MM.1S (cell line): ENCODE measurements at regions not wholly inside any gene's neighbourhood (a gene's known extent, or its start where the extent isn't known, plus 50 kb on each side); places are given as distances from the start of the nearest gene placed in this dataset.

Experiments
- DNase-seq: peaks from one replicate; pipeline ENCODE4 v3.0.0-alpha.2; 2015
- H2AFZ ChIP-seq: fragments of 300-600 bp; sonication (generic); 2 replicates; pipeline ENCODE4 v1.6.0; 2016; ENCODE audit warnings: antibody characterized with exemption, low read length
- H3F3A ChIP-seq: fragments of 300-600 bp; sonication (generic); 2 replicates; pipeline ENCODE4 v1.6.1; 2016; ENCODE audit warnings: mild to moderate bottlenecking, antibody characterized with exemption, low read length, moderate library complexity, mixed read lengths; ENCODE audit not compliant: insufficient read depth
- H3K27ac ChIP-seq: fragments of 300-600 bp; sonication (generic); 2 replicates; pipeline ENCODE4 v1.5.1; 2016; ENCODE audit warnings: mild to moderate bottlenecking, low read length
- H3K27me3 ChIP-seq: fragments of 300-600 bp; sonication (generic); replicated peaks from 2 replicates; pipeline ENCODE4 v1.6.0; 2016; ENCODE audit warnings: low read length; ENCODE audit not compliant: insufficient read depth
- H3K36me3 ChIP-seq: fragments of 300-600 bp; sonication (generic); replicated peaks from 2 replicates; pipeline ENCODE4 v1.6.1; 2016; ENCODE audit warnings: mild to moderate bottlenecking, low read length, mixed read lengths; ENCODE audit not compliant: insufficient read depth
- H3K4me1 ChIP-seq: fragments of 300-600 bp; sonication (generic); 2 replicates; pipeline ENCODE4 v1.6.1; 2016; ENCODE audit warnings: low read length, mixed read lengths
- H3K4me2 ChIP-seq: fragments of 300-600 bp; sonication (generic); 2 replicates; pipeline ENCODE4 v1.6.0; 2016; ENCODE audit warnings: low read depth, low read length
- H3K4me3 ChIP-seq: fragments of 300-600 bp; sonication (generic); 2 replicates; pipeline ENCODE4 v1.5.1; 2016; ENCODE audit warnings: low read length, mixed read lengths
- H3K79me2 ChIP-seq: fragments of 300-600 bp; sonication (generic); 2 replicates; pipeline ENCODE4 v1.6.1; 2016; ENCODE audit warnings: mixed run types, low read length, mixed read lengths
- H3K9ac ChIP-seq: fragments of 300-600 bp; sonication (generic); 2 replicates; pipeline ENCODE4 v1.6.1; 2016; ENCODE audit warnings: low read length, mixed read lengths
- H3K9me2 ChIP-seq: fragments of 300-600 bp; sonication (generic); replicated peaks from 2 replicates; pipeline ENCODE4 v1.6.1; 2016; ENCODE audit warnings: mild to moderate bottlenecking, low read length, mixed read lengths; ENCODE audit not compliant: insufficient read depth
- H3K9me3 ChIP-seq: fragments of 300-600 bp; sonication (generic); replicated peaks from 2 replicates; pipeline ENCODE4 v1.6.1; 2016; ENCODE audit warnings: mild to moderate bottlenecking, low read length, mixed read lengths; ENCODE audit not compliant: insufficient read depth
- H4K20me1 ChIP-seq: fragments of 300-600 bp; sonication (generic); 2 replicates; pipeline ENCODE4 v1.6.1; 2016; ENCODE audit warnings: mild to moderate bottlenecking, low read length, moderate library complexity, mixed read lengths; ENCODE audit not compliant: insufficient read depth
- EZH2 ChIP-seq: fragments of 300-600 bp; sonication (generic); optimal IDR thresholded peaks from 2 replicates; pipeline ENCODE3; 2017; ENCODE audit warnings: low read depth, mild to moderate bottlenecking, antibody characterized with exemption, low read length, mixed read lengths
- EZH2phosphoT487 ChIP-seq: fragments of 300-600 bp; sonication (generic); IDR thresholded peaks from 2 replicates; pipeline ENCODE4 v1.6.1; 2018; ENCODE audit warnings: antibody characterized with exemption, low read length
- TF ChIP-seq, protein P1 (sequence below): fragments of 300-600 bp; sonication (generic); IDR thresholded peaks from 2 replicates; pipeline ENCODE4 v1.5.1; 2016; ENCODE audit warnings: antibody characterized with exemption, low read length, mixed read lengths

DNA sequence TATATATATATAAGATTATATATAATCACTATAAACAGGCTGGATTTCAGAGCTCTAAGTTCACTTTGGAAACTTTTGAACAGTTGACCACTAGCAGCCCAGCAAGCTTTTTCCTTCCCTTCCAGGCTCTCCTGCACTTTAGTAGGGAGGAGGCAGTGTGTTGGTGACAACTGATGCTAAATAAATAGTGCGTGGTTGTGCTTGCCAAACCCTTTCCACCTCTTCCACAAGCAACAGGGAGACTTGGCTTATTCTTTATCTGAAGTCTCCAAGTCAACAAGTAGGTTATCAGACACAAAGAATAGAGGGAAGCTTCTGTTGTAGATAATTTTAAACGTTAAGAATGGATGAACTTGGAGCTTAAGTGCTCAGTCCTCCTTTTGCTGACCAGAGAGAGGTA, 408.2 kb upstream of the HNRNPA3 start:
- Histone ChIP-seq H3F3A (no peaks in the 10 kb centered on the region), H2AFZ (no peak overlapping the region), H3K4me3 (no peak overlapping the region), H3K9me2 (no peaks in the 10 kb centered on the region), H3K27ac (no peak overlapping the region), H4K20me1 (no peaks in the 10 kb centered on the region), H3K4me2 (no peak overlapping the region), H3K9ac (no peak overlapping the region), H3K4me1 (no peaks in the 10 kb centered on the region), H3K9me3 (no peaks in the 10 kb centered on the region), H3K79me2 (no peaks in the 10 kb centered on the region), H3K36me3 (no peaks in the 10 kb centered on the region), H3K27me3 (no peaks in the 10 kb centered on the region)
- no peak for TF ChIP-seq EZH2
- no peak for TF ChIP-seq EZH2phosphoT487
- no peak for DNase-seq

DNA sequence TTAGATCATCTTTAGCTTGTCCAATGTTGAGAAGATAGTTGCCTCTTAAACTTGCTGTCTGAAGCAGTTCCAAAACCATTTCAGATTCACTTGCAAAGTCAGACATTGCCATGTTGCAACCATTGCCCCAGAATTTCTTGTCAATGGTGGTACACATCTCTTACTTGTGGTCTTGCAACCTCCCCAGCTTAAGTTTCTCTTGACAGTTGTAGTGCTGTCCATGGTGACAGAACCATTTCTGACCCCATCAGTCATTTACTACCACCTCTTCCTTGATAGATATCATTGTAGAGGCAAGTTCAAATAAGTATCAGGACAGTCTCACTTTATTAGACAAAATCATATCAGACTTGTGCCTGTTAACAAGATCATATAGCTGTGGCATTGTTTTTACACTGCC, 407.2 kb upstream of the HNRNPA3 start:
- no peaks in the 10 kb centered on the region for H4K20me1 ChIP-seq
- H3K79me2 ChIP-seq: no peaks in the 10 kb centered on the region
- TF ChIP-seq EZH2phosphoT487: no peak
- TF ChIP-seq, protein P1, sequence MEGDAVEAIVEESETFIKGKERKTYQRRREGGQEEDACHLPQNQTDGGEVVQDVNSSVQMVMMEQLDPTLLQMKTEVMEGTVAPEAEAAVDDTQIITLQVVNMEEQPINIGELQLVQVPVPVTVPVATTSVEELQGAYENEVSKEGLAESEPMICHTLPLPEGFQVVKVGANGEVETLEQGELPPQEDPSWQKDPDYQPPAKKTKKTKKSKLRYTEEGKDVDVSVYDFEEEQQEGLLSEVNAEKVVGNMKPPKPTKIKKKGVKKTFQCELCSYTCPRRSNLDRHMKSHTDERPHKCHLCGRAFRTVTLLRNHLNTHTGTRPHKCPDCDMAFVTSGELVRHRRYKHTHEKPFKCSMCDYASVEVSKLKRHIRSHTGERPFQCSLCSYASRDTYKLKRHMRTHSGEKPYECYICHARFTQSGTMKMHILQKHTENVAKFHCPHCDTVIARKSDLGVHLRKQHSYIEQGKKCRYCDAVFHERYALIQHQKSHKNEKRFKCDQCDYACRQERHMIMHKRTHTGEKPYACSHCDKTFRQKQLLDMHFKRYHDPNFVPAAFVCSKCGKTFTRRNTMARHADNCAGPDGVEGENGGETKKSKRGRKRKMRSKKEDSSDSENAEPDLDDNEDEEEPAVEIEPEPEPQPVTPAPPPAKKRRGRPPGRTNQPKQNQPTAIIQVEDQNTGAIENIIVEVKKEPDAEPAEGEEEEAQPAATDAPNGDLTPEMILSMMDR: no peak
- TF ChIP-seq EZH2: no peak
- no peak overlapping the region for H3K4me2 ChIP-seq
- H2AFZ ChIP-seq: no peak overlapping the region
- no peaks in the 10 kb centered on the region for H3K4me1 ChIP-seq
- H3K27ac ChIP-seq: no peak overlapping the region
- H3K9ac ChIP-seq: no peak overlapping the region
- no peaks in the 10 kb centered on the region for H3K9me2 ChIP-seq
- no peaks in the 10 kb centered on the region for H3K36me3 ChIP-seq
- no peak for DNase-seq
- H3F3A ChIP-seq: no peaks in the 10 kb centered on the region
- H3K4me3 ChIP-seq: no peak overlapping the region
- no peaks in the 10 kb centered on the region for H3K9me3 ChIP-seq
- no peaks in the 10 kb centered on the region for H3K27me3 ChIP-seq

DNA sequence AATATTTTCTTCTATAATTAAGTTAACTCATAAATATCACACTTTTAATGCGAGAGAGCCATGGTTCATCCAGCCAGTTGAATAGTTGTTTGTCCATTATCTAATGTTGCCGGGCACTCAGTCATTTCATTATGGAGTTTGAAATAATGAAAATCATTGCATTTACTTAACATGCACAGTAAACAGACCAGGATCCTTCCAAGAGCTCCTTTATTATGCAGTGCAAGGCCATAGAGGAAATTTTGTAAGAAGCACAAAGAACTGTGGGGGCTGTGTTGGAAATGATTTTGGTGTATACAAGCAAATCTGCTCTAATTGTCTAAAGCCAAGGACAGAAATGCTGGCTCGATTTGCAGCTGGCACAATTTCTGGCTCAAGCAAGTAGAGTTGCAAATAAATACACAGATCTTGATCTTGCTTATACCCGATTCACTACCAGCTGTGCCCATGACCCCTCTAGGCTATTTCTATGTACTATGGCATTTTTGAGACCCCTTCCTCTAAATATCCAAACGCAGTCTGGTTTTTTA, 400.3 kb upstream of the HNRNPA3 start:
- H3K79me2 ChIP-seq: no peaks in the 10 kb centered on the region
- no peaks in the 10 kb centered on the region for H4K20me1 ChIP-seq
- H3K9me2 ChIP-seq: no peaks in the 10 kb centered on the region
- no peak overlapping the region for H3K9ac ChIP-seq
- H3K27me3 ChIP-seq: no peaks in the 10 kb centered on the region
- no peaks in the 10 kb centered on the region for H3F3A ChIP-seq
- H3K4me3 ChIP-seq: no peak overlapping the region
- H3K27ac ChIP-seq: no peak overlapping the region
- no peaks in the 10 kb centered on the region for H3K4me1 ChIP-seq
- H2AFZ ChIP-seq: no peak overlapping the region
- H3K36me3 ChIP-seq: no peaks in the 10 kb centered on the region
- H3K4me2 ChIP-seq: no peak overlapping the region
- TF ChIP-seq, protein P1: no peak
- TF ChIP-seq EZH2 (no peak), EZH2phosphoT487 (no peak)
- DNase-seq: no peak
- no peaks in the 10 kb centered on the region for H3K9me3 ChIP-seq

DNA sequence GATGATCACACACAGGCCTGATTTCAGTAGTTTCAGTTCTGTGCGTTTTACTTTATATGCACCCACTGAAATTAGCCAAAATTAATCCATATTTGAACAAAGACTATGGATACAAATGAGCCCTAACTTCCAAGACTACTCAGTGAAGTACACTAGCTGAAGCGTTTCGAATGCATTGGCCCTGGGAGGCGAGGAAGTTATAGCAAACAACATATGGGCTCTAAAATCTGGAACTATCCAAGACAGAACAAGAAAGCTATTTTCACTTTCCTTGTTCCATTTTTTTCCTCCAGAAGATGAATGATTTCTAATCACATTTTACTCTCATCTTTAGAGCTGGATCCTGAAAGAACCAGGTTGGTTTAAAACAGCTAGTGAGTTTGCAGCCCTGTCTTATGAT, 399.4 kb upstream of the HNRNPA3 start:
- Histone ChIP-seq H3K9me2 (no peaks in the 10 kb centered on the region), H3K27ac (no peak overlapping the region)
- TF ChIP-seq EZH2 (no peak), EZH2phosphoT487 (no peak)
- TF ChIP-seq, protein P1: no peak

More for the DNA sequence above, 399.4 kb upstream of the HNRNPA3 start:
- Histone ChIP-seq H3K4me1 (no peaks in the 10 kb centered on the region), H4K20me1 (no peaks in the 10 kb centered on the region), H2AFZ (no peak overlapping the region), H3K9ac (no peak overlapping the region), H3F3A (no peaks in the 10 kb centered on the region), H3K4me2 (no peak overlapping the region), H3K9me3 (no peaks in the 10 kb centered on the region), H3K4me3 (no peak overlapping the region), H3K79me2 (no peaks in the 10 kb centered on the region), H3K36me3 (no peaks in the 10 kb centered on the region), H3K27me3 (no peaks in the 10 kb centered on the region)
- DNase-seq: no peak
